Natural killer cell (primary cell): ENCODE measurements at regions not wholly inside any gene's neighbourhood (a gene's known extent, or its start where the extent isn't known, plus 50 kb on each side); places are given as distances from the start of the nearest gene placed in this dataset.

ENCODE experiments used
- ATAC-seq, 3 donors: fragments of 150-1000 bp in 2 of 3; fragments of 200-7000 bp in 1 of 3; cut with Tn5 transposase; 1 replicate in 1 of 3; 2 replicates in 2 of 3; pipeline ENCODE4 v1.10.0; 2021; ENCODE audit warnings: mild to moderate bottlenecking in 2 of 3, moderate library complexity in 2 of 3
- DNase-seq, 2 donors: peaks; one replicate each; pipeline versions ENCODE4 v3.0.0 to v3.0.0-alpha.2; 2013 to 2021; ENCODE audit warnings: mixed read lengths in 1 of 2
- H3K27ac ChIP-seq: one replicate; pipeline ENCODE4 v1.5.1; 2013; ENCODE audit warnings: mild to moderate bottlenecking, low read length
- H3K27me3 ChIP-seq: one replicate; pipeline ENCODE4 v1.6.1; 2013; ENCODE audit warnings: low read length; ENCODE audit not compliant: control insufficient read depth, insufficient read depth
- H3K36me3 ChIP-seq: one replicate; pipeline ENCODE4 v1.6.1; 2013; ENCODE audit warnings: low read length; ENCODE audit not compliant: control insufficient read depth, insufficient read depth
- H3K4me1 ChIP-seq: one replicate; pipeline ENCODE4 v1.6.1; 2013; ENCODE audit warnings: low read length; ENCODE audit not compliant: control insufficient read depth, insufficient read depth
- H3K4me3 ChIP-seq: one replicate; pipeline ENCODE4 v1.5.1; 2013; ENCODE audit warnings: low read length
- H3K9me3 ChIP-seq: one replicate; pipeline ENCODE4 v1.6.1; 2013; ENCODE audit warnings: low read length; ENCODE audit not compliant: control insufficient read depth, insufficient read depth
- H3K27ac Mint-ChIP-seq, 2 donors: one replicate each; pipeline ENCODE4 v1.8.0; 2022; ENCODE audit warnings: mild to moderate bottlenecking in 2 of 2, mixed read lengths in 2 of 2, moderate library complexity in 1 of 2
- H3K27me3 Mint-ChIP-seq, 2 donors: one replicate each; pipeline ENCODE4 v1.8.0; 2022; ENCODE audit warnings: low read depth in 2 of 2, mixed read lengths in 2 of 2
- H3K36me3 Mint-ChIP-seq: one replicate; pipeline ENCODE4 v1.8.0; 2022; ENCODE audit warnings: mixed read lengths
- H3K4me1 Mint-ChIP-seq, 2 donors: one replicate each; pipeline ENCODE4 v1.8.0; 2022; ENCODE audit warnings: mixed read lengths in 2 of 2
- H3K4me3 Mint-ChIP-seq: one replicate; pipeline ENCODE4 v1.8.0; 2022; ENCODE audit warnings: mild to moderate bottlenecking, moderate library complexity, mixed read lengths
- H3K9me3 Mint-ChIP-seq, 2 donors: one replicate each; pipeline ENCODE4 v1.8.0; 2022; ENCODE audit warnings: mixed read lengths in 2 of 2
- WGBS: methylation state at CpG from one replicate; pipeline ENCODE4 v1.1.7; 2013; ENCODE audit warnings: missing lambda C conversion rate; ENCODE audit not compliant: insufficient coverage; 5-methylcytosine and 5-hydroxymethylcytosine counted together
- intact Hi-C: fragments of 100-400 bp; cut with micrococcal nuclease; formaldehyde crosslinking; loops from one replicate; pipeline ENCODE4 v1.14.2; 2022
- TF ChIP-seq, protein P1 (sequence below): fragments of 200-600 bp; IDR thresholded peaks from one replicate; pipeline ENCODE4 v1.8.0; 2022; ENCODE audit warnings: antibody characterized with exemption

DNA sequence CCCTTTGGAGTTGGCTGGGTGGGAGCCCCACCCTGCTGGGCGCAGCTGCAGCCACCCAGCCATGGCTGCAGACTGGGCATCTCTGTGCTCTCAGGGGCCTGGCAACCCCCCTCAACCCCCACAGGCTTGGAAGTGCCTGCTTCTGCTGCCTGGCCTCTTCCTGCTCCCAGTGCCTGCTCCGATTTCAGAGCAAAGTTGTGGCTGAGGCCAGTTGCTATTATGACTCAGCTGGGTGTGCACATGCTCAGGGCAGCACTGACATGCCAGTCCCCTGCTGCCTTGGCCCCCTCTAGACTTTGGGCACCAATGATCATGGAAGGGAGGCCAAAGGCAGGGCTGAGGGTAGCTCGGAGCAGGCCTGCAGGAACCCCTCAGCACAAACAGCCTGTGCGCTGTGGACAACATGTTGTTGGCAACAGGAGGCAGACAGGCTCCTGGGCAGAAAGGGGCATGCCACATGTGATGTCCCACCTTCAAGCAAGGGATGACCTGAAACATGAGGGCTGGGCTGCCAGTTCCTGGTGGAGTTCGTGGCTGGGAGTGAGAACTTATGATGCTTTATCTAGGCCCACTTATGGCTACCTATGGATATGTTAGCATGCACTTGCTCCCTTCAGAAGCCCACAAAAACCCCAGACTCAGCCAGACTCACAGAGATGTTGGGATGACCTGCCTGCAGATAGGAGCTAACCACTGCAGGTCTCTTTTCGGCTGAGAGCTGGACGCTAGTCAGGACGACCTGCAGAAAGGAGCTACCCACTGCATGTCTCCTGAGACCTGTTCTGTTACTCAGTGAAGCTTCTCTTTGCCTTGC, 96.4 kb upstream of the AMOTL1 start:
- H3K4me1 Mint-ChIP-seq = no peaks in the 10 kb centered on the region
- peaks cover 0 to 8% of the 10 kb centered on the region in 2 donors for H3K27me3 Mint-ChIP-seq
- H3K36me3 Mint-ChIP-seq = no peaks in the 10 kb centered on the region
- H3K36me3 ChIP-seq = no peaks in the 10 kb centered on the region
- peaks cover 3% of the 10 kb centered on the region for H3K9me3 ChIP-seq
- no peaks in the 10 kb centered on the region for H3K4me1 ChIP-seq
- DNase-seq = no peak
- H3K9me3 Mint-ChIP-seq = no peaks in the 10 kb centered on the region
- no peak overlapping the region for H3K4me3 ChIP-seq
- 85% methylated on average over 8 of the region's 8 CpGs for WGBS
- TF ChIP-seq, protein P1, sequence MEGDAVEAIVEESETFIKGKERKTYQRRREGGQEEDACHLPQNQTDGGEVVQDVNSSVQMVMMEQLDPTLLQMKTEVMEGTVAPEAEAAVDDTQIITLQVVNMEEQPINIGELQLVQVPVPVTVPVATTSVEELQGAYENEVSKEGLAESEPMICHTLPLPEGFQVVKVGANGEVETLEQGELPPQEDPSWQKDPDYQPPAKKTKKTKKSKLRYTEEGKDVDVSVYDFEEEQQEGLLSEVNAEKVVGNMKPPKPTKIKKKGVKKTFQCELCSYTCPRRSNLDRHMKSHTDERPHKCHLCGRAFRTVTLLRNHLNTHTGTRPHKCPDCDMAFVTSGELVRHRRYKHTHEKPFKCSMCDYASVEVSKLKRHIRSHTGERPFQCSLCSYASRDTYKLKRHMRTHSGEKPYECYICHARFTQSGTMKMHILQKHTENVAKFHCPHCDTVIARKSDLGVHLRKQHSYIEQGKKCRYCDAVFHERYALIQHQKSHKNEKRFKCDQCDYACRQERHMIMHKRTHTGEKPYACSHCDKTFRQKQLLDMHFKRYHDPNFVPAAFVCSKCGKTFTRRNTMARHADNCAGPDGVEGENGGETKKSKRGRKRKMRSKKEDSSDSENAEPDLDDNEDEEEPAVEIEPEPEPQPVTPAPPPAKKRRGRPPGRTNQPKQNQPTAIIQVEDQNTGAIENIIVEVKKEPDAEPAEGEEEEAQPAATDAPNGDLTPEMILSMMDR = no peak
- H3K27ac ChIP-seq = no peak overlapping the region
- no peaks in the 10 kb centered on the region for H3K27me3 ChIP-seq
- no peak overlapping the region for H3K27ac Mint-ChIP-seq
- intact Hi-C loops = no loop called here
- ATAC-seq = no peak
- no peak overlapping the region for H3K4me3 Mint-ChIP-seq

DNA sequence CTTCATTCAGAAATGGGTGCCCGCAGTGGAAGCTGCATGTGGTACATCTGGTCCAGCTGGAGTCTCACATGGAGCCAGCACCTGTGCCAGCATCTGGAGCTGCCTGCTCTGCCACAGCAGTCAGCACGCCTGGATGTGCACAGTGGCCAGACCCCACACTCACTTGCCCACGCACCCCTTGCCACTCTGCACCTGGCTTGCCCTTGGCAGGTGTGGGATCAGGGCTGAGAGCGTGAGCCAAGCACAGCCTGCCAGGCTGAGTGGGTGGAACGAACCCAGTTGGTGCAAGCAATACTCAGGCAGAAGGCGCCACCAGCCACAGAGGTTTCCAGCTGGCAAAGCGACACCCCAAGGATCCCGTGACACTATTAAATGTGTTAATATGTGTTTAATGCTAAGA, 95.5 kb upstream of the AMOTL1 start:
- no peaks in the 10 kb centered on the region for H3K4me1 Mint-ChIP-seq
- H3K27ac Mint-ChIP-seq = no peak overlapping the region
- H3K27me3 Mint-ChIP-seq = peaks cover 0 to 8% of the 10 kb centered on the region in 2 donors
- DNase-seq = no peak
- peaks cover 3% of the 10 kb centered on the region for H3K9me3 ChIP-seq
- H3K36me3 ChIP-seq = no peaks in the 10 kb centered on the region
- TF ChIP-seq, protein P1 = no peak
- 88% methylated on average over 8 of the region's 8 CpGs for WGBS
- H3K27ac ChIP-seq = no peak overlapping the region
- H3K4me3 ChIP-seq = no peak overlapping the region
- H3K27me3 ChIP-seq = no peaks in the 10 kb centered on the region
- H3K9me3 Mint-ChIP-seq = no peaks in the 10 kb centered on the region
- no peaks in the 10 kb centered on the region for H3K36me3 Mint-ChIP-seq
- intact Hi-C loops = no loop called here
- H3K4me1 ChIP-seq = no peaks in the 10 kb centered on the region
- no peak for ATAC-seq
- H3K4me3 Mint-ChIP-seq = no peak overlapping the region

DNA sequence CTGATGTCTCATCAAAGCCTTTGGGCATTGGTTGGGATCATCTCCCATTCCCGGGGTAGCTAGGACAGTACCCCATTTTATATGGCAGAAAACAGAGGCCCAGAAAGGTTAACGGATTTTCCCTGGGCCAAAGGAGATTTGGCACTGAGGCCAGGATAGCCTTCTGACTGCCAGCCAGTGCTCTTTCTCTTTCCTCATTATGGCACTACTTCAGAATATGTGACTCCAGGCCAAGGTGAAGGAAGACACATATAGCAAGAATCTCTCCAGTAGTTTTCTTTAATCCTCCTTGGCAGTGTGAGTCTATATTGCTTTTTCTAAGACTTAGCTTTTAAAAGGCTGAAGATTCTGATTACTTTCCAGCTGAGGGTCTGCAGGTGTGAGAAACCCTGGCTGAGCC, 94.8 kb upstream of the AMOTL1 start:
- Histone ChIP-seq H3K4me3 (no peak overlapping the region), H3K27ac (no peak overlapping the region), H3K27me3 (no peaks in the 10 kb centered on the region), H3K9me3 (peaks cover 3% of the 10 kb centered on the region), H3K4me1 (no peaks in the 10 kb centered on the region), H3K36me3 (no peaks in the 10 kb centered on the region)
- Mint-ChIP-seq H3K9me3 (no peaks in the 10 kb centered on the region), H3K27ac (no peak overlapping the region), H3K4me1 (no peaks in the 10 kb centered on the region), H3K27me3 (peaks cover 0 to 1% of the 10 kb centered on the region in 2 donors), H3K4me3 (no peak overlapping the region), H3K36me3 (no peaks in the 10 kb centered on the region)
- 96% methylated on average over 2 of the region's 2 CpGs for WGBS
- intact Hi-C loops = no loop called here
- TF ChIP-seq, protein P1 = no peak
- ATAC-seq (no peak), DNase-seq (no peak)
